ENCODE measurements at regions not wholly inside any gene's neighbourhood (a gene's known extent, or its start where the extent isn't known, plus 50 kb on each side); places are given as distances from the start of the nearest gene placed in this dataset.

DNA sequence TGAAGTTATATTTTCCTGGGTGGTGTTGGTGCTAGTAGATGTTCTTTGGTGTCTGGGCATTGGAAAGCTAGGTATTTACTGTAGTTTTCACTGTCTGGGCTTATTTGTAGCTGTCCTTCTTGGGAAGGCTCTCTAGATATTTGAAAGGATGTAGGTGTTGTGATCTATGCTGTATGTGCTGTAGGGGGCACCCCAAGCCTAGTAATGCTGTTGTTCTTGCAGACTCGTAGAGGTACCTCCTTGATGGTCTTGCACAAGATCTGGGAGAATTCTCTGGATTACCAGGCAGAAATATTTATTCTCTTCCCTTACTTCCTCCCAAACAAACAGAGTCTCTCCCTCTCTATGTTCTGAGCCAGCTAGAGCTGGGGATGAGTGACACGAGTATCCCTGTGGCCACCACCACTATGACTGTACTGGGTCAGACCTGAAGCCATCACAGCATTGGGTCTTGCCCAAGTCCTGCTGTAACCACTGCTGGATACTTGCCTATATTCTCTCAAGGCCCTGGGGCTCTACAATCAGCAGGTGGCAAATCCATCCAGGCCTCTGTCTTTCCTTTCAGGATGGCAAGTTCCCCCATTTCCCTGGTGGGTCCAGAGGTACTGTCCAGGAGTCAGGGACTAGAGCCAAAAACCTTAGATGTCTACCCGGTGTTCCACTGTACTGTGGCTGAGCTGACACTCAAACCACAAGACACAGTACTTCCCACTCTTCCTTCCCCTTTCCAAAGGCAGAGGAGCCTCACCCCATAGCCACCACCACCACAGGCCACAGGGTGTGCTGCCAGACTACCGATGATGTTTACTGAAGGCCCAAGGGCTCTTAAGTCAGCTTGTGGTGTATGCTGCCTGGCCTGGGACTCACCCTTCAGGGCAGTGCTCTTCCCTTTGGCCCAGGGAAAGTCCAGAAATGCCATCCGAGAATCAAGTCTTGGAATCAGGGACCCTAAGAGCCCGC, 195.2 kb upstream of the DPPA4 start:
- peak; percentile 48 for DNase-seq

DNA sequence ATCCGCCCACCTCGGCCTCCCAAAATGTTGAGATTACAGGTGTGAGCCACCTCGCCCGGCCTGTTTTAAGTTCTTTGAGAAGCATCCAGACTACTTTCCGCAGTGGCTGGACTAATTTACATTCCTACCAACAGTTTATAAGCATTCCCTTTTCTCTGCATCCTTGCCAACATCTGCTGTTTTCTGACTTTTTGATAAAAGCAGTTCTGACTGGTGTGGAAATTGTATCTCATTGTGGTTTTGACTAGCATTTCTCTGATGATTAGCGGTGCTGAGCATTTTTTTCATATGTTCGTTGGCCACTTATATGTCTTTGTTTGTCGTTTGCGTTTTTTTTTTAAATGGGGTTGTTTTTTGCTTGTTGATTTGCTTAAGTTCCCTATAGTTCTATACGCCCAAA, 208.4 kb upstream of the DPPA4 start:
- no peak for DNase-seq

GRCh38 chr3:109548192-109548938, 211.0 kb upstream of the DPPA4 start:
- DNase-seq: no peak

GRCh38 chr3:109553591-109554371, 216.4 kb upstream of the DPPA4 start:
- DNase-seq: no peak

GRCh38 chr3:109559389-109559788, 222.0 kb upstream of the DPPA4 start:
- no peak for DNase-seq

DNA sequence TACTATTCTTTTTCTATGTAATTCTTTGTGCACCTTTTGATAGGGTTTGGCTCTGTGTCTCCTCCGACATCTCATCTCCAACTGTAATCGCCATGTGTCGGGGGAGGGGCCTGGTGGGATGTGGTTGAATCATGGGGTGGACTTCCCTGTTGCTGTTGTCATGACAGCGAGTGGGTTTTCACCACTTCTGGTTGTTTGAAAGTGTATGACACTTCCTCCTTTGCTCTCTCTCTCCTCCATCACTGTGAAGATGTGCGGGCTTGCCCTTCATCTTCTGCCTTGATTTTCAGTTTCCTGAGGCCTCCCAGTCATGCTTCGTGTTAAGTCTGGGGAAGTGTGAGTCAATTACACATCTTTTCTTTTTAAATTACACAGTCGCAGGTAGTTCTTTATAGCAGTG, 225.8 kb upstream of the DPPA4 start:
- DNase-seq: peak; percentile 16

DNA sequence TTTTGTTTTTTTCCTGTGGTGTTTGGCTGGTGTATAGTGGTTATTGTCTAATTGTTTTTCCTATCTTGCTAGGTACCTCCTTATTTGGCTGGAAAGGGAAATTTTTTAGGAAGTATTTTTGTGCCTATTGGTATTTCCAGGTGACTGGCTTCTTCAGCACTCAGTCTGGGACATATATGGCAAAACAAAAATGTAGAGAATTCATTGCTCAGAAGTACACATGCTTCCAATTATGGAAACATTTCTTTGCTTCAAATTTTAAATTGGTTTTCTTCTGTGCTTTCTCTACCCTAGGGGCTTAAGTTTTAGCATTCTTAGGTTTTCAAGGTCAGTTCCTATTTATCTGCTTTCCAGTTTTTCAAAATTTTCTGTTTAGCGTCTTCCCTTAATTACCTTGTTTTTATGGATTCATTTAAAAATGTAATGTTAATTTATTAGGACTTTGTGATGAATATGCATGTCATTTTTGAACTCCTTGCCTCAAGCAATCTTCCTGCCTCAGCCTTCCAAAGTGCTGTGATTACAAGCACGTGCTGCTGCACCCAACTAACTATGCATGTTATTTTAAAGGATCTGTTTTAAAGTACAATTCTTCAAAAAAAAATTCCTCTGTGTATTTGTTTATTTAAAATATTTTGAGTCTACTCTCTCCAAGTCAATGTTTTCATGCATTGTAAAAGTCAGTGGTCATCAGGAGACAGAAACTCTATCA, 231.9 kb upstream of the DPPA4 start:
- no peak for DNase-seq

- no peak for DNase-seq
Observed at GRCh38 chr3:109570408-109570807, 233.1 kb upstream of the DPPA4 start.

DNA sequence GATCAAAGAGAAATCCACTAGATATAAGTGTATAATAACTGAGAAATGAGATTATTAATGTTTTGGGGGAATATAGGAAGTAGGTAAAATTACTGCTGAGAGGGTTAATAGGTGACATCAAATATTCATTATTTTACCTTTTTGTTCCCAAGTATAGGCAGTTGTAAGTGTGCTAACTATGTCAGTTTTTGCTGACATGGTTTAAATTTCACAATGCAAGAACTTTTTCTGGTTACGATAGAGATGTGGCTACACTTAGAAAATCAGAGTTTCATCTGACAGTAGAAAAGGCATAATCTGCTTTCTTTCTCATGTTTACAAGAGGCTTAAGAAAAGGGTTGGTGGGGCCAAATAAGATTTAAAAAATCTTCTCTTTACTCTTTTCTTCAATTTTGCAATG, 235.0 kb upstream of the DPPA4 start:
- DNase-seq: no peak

- DNase-seq: no peak
Observed at GRCh38 chr3:109596991-109597390, 259.6 kb upstream of the DPPA4 start.

DNA sequence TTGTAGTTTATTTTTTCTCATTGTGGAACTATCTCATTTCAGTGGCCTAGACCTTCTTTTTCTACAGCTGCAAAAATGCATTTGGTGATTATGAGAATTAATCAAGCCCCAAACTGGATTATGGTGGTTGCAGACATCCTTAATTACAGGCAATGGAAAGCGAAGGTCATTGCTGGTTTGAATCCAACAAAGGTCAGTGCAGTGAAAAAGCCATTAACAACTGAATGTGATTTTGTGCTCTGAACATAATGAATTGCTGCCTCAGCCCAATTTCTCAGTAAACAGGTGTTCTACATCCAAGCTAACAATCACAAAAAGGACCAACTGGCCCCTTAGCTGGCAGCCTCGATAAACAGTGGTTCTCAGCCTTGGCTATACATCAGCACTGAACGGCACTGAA, 260.1 kb upstream of the DPPA4 start:
- DNase-seq: no peak

DNA sequence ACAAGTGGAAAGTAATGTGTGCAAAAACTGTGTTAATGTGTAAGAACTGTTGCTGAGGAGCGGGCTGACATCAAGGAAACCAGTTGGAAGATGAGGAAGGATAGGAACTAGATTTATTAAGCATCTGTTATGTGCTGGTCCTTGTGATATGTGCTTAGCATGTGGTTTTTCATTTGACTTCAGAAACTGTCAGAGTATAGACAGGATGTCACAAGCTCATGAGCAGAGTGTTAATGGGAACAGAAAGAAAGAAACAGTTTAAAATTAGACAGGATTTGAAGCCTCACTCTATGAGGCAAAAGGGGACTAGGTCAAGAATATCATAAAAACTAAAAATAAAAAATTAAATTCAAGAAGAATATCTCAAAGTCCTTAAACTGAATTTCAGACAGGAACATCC, 270.6 kb upstream of the DPPA4 start:
- DNase-seq: no peak

GRCh38 chr3:109608574-109608973, 271.2 kb upstream of the DPPA4 start:
- DNase-seq: no peak

DNA sequence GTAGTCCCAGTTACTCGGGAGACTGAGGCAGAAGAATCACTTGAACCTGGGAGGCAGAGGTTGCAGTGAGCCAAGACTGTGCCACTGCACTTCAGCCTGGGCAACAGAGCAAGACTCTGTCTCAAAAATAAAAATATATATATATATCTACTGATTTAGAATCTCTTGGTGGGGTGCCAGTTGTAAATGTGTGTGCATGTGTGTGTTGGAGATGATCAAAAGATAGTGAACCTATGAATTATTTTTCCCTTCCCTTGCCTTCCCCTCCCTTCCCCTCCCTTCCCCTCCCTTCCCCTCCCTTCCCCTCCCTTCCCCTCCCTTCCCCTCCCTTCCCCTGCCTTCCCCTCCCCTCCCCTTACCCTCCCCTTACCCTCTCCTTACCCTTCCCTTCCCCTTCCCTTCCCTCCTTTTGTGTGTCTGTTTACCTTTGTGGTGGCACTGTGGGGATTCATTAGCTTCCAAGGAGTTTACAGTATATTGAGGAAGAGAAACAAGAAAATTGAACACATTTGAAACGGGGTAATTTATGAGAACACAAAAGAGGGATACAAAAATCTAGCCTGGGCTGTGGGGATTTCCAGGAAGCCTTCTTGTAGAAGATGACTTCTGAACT, 281.5 kb upstream of the DPPA4 start:
- DNase-seq: no peak

- DNase-seq: no peak
Observed at GRCh38 chr3:109631897-109632296, 294.6 kb upstream of the DPPA4 start.

GRCh38 chr3:109640146-109640652, 302.9 kb upstream of the DPPA4 start:
- DNase-seq: no peak

- no peak for DNase-seq
Observed at GRCh38 chr3:109642025-109642424, 304.7 kb upstream of the DPPA4 start.

- DNase-seq: peak; percentile 20
Observed at GRCh38 chr3:109643590-109643989, 306.2 kb upstream of the DPPA4 start.

DNA sequence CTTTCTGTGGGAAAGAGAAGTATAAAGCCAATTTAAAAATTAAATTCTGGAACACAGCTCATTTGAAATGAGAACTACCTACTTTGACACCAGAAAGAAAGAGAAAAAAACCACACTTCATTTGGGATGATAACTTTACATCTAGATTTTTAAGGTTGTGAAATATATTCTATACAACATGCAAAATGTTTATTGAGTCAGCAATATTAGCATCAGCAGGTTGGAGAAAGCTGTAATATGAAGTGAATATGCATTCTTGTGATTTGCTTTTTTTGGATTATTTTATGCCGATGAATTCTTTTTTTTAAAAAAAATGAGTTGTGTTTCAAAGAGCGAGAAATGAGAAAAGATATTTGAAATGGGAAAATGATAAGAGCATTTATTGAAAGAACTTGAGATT, 307.0 kb upstream of the DPPA4 start:
- no peak for DNase-seq

- no peak for DNase-seq
Observed at GRCh38 chr3:109644746-109645145, 307.4 kb upstream of the DPPA4 start.

- no peak for DNase-seq
Observed at GRCh38 chr3:109648027-109648426, 310.7 kb upstream of the DPPA4 start.

GRCh38 chr3:109656225-109656624, 318.9 kb upstream of the DPPA4 start:
- no peak for DNase-seq
